Neutrophil (primary cell): ENCODE measurements at regions not wholly inside any gene's neighbourhood (a gene's known extent, or its start where the extent isn't known, plus 50 kb on each side); places are given as distances from the start of the nearest gene placed in this dataset.

Source experiments
- H3K27ac ChIP-seq: fragments of 200-600 bp; sonication (generic); 2 replicates; pipeline ENCODE4 v1.5.1; 2016; ENCODE audit warnings: mild to moderate bottlenecking, moderate library complexity
- H3K27me3 ChIP-seq: fragments of 200-600 bp; sonication (generic); 2 replicates; pipeline ENCODE4 v1.6.0; 2016; ENCODE audit warnings: mild to moderate bottlenecking
- H3K36me3 ChIP-seq: fragments of 200-600 bp; sonication (generic); 2 replicates; pipeline ENCODE4 v1.5.1; 2017
- H3K4me1 ChIP-seq, 2 experiments: fragments of 200-600 bp in 1 of 2; sonication (generic) in 1 of 2; 1 replicate in 1 of 2; 2 replicates in 1 of 2; pipeline versions ENCODE4 v1.5.1 to v1.6.1; 2013 to 2016; ENCODE audit warnings: low read depth in 1 of 2, low read length in 1 of 2, mild to moderate bottlenecking in 1 of 2, moderate library complexity in 1 of 2; ENCODE audit not compliant: control insufficient read depth in 1 of 2, insufficient read depth in 1 of 2
- H3K4me3 ChIP-seq, 2 experiments: fragments of 200-600 bp in 1 of 2; sonication (generic) in 1 of 2; 1 replicate in 1 of 2; 2 replicates in 1 of 2; pipeline ENCODE4 v1.5.1; 2013 to 2016; ENCODE audit warnings: low read depth in 1 of 2, low read length in 1 of 2, mild to moderate bottlenecking in 1 of 2, moderate library complexity in 1 of 2
- H3K9me3 ChIP-seq: fragments of 200-600 bp; sonication (generic); 2 replicates; pipeline ENCODE4 v1.5.1; 2016
- CTCF ChIP-seq: fragments of 200-600 bp; sonication (generic); IDR thresholded peaks from 2 replicates; pipeline ENCODE4 v1.5.1; 2016; ENCODE audit warnings: antibody characterized with exemption

DNA sequence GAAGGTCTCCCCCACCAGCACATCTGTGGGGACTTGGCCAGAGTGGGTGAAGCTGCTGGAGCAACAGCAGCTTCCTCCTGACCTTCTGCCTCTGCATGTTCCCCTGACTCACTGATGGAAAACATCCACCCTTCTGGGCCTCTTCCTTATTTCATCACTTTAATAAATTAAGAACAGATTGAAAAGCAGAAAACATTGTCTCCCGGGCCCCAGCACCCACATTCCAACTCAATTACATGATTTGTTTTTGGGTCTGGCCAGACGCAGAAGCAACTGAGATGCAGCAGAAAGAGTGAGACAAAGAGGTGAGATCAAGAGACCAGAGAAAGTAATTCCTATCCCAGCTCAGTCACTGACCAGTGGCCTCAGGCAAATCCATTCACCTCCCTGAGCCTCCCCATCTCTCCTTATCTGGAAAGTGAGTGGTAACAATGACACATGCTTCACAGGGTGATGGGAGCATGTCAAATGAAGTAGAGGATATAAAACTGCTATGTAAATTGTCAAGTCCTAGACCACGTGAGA, 157.1 kb downstream of the ELAVL4 start:
- Histone ChIP-seq H3K27ac (no peak overlapping the region), H3K36me3 (no peaks in the 10 kb centered on the region), H3K9me3 (no peaks in the 10 kb centered on the region), H3K27me3 (no peaks in the 10 kb centered on the region), H3K4me3 (no peak overlapping the region), H3K4me1 (no peaks in the 10 kb centered on the region)
- no peak for TF ChIP-seq CTCF

DNA sequence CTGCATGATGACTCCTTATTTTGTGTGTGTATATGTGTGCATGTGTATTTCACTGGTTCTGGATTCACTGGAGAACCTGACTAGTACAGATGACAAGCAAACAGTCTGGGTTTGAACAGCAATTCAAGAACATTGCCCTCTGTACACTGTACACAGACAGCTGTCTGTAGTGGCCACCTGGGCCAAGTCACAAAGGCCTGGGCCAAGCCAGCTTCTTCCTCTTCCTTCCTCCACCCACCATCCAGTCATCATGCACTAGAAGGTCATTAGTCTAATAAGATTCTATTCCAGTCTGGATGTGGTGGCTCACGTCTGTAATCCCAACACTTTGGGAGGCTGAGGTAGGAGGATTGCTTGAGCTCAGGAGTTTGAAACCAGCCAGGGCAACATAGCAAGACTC, 155.9 kb downstream of the ELAVL4 start:
- Histone ChIP-seq H3K36me3 (no peaks in the 10 kb centered on the region), H3K4me1 (no peaks in the 10 kb centered on the region), H3K4me3 (no peak overlapping the region), H3K27me3 (no peaks in the 10 kb centered on the region), H3K27ac (no peak overlapping the region), H3K9me3 (no peaks in the 10 kb centered on the region)
- TF ChIP-seq CTCF, result no peak

DNA sequence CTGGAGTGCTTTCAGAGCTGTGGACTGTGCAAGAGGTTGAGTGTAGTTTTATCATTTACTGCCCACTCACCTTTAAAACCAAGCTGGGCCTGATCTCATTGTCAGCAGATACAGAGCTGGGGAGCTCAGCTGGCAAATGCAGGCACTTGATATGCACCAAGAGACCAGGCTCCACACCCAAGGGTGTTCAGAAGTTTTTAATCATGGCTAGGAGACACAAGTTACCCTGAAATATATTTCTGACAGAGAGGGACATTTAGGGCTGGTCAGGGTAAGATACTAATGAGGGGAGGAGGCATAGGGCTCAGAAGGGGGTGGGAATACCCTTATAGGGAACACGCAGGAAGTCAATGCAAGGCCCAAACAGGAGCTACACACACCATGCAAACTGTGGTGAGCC, 153.7 kb downstream of the ELAVL4 start:
- H3K4me1 ChIP-seq, result no peaks in the 10 kb centered on the region
- H3K27ac ChIP-seq, result no peak overlapping the region
- TF ChIP-seq CTCF, result no peak
- H3K27me3 ChIP-seq, result no peaks in the 10 kb centered on the region
- no peaks in the 10 kb centered on the region for H3K36me3 ChIP-seq
- no peak overlapping the region for H3K4me3 ChIP-seq
- no peaks in the 10 kb centered on the region for H3K9me3 ChIP-seq

GRCh38 chr1:50261951-50262350, 153.2 kb downstream of the ELAVL4 start:
- Histone ChIP-seq H3K27ac (no peak overlapping the region), H3K27me3 (no peaks in the 10 kb centered on the region), H3K4me3 (no peak overlapping the region), H3K4me1 (no peaks in the 10 kb centered on the region), H3K36me3 (no peaks in the 10 kb centered on the region), H3K9me3 (no peaks in the 10 kb centered on the region)
- TF ChIP-seq CTCF, result no peak

DNA sequence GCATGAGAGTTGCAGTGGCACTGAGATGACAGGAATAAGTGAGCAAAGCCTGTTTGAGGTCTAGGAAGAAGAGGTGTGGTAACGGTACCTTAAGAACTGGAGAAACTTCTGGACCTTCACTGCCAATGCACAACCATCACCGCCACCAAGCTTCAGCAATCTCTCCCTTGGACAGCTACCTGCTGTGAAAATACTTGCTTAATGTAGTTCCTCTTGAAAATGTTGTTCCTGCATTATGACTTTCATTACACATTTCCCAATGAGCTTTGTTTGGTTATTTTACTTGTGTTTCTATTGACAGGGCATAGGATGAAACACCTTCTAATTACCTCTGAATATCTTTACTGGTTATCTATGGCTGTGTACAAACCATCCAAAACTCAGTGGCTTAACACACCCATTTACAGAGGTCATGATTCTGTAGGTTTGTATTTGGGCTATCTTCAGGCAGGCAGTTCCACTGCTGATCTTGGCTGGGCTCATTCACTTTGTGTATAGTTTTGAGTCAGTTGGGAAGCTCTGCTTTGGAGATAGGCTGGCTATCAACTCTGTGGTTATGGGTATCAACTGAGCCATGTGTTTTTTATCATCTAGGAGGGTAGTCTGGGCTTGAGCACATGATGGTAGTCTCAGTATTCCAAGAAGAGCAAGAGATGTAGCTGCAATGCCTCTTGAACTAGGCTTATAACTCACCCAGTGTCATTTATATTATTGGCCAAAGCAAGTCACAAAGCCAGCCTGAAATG, 149.4 kb downstream of the ELAVL4 start:
- no peak overlapping the region for H3K27ac ChIP-seq
- peaks cover 12% of the 10 kb centered on the region for H3K27me3 ChIP-seq
- no peak overlapping the region for H3K4me3 ChIP-seq
- H3K4me1 ChIP-seq, result no peaks in the 10 kb centered on the region
- H3K36me3 ChIP-seq, result no peaks in the 10 kb centered on the region
- no peak for TF ChIP-seq CTCF
- no peaks in the 10 kb centered on the region for H3K9me3 ChIP-seq
